ENCODE measurements at regions not wholly inside any gene's neighbourhood (a gene's known extent, or its start where the extent isn't known, plus 50 kb on each side); places are given as distances from the start of the nearest gene placed in this dataset.

GRCh38 chr4:121519236-121519838 is 138.5 kb upstream of the QRFPR start:
- DNase-seq = no peak

GRCh38 chr4:121517241-121517640 is 136.4 kb upstream of the QRFPR start:
- DNase-seq = no peak

GRCh38 chr4:121514443-121514842 is 133.6 kb upstream of the QRFPR start:
- DNase-seq = no peak

- no peak for DNase-seq
Measured at GRCh38 chr4:121510341-121510874, 129.6 kb upstream of the QRFPR start.

- DNase-seq = no peak
Measured at GRCh38 chr4:121485190-121485804, 104.5 kb upstream of the QRFPR start.

GRCh38 chr4:121484633-121485032 is 103.8 kb upstream of the QRFPR start:
- DNase-seq = no peak

GRCh38 chr4:121479808-121480207 is 99.0 kb upstream of the QRFPR start:
- no peak for DNase-seq

- DNase-seq = no peak
Measured at GRCh38 chr4:121477480-121477879, 96.7 kb upstream of the QRFPR start.

- no peak for DNase-seq
Measured at GRCh38 chr4:121477079-121477478, 96.3 kb upstream of the QRFPR start.

GRCh38 chr4:121472937-121473721 is 92.3 kb upstream of the QRFPR start:
- DNase-seq = no peak

- no peak for DNase-seq
Measured at GRCh38 chr4:121464854-121465253, 84.0 kb upstream of the QRFPR start.

- peak; percentile 7 for DNase-seq
Measured at GRCh38 chr4:121462660-121463261, 81.9 kb upstream of the QRFPR start.

- DNase-seq = no peak
Measured at GRCh38 chr4:121459026-121459425, 78.2 kb upstream of the QRFPR start.

GRCh38 chr4:121457278-121457875 is 76.6 kb upstream of the QRFPR start:
- no peak for DNase-seq

GRCh38 chr4:121455285-121455684 is 74.5 kb upstream of the QRFPR start:
- no peak for DNase-seq

- no peak for DNase-seq
Measured at GRCh38 chr4:121454251-121454979, 73.6 kb upstream of the QRFPR start.

GRCh38 chr4:121451310-121451709 is 70.5 kb upstream of the QRFPR start:
- DNase-seq = no peak

GRCh38 chr4:121449416-121449815 is 68.6 kb upstream of the QRFPR start:
- no peak for DNase-seq

GRCh38 chr4:121448231-121448630 is 67.4 kb upstream of the QRFPR start:
- no peak for DNase-seq

- DNase-seq = no peak
Measured at GRCh38 chr4:121439669-121440068, 58.9 kb upstream of the QRFPR start.

Measured in stimulated activated CD4-positive, alpha-beta T cell treated with anti-CD3 and anti-CD28 coated beads, Interleukin-4, amount 100 ng/mL, for 1 hour (primary cell).